PC-9 (cell line): ENCODE measurements at regions not wholly inside any gene's neighbourhood (a gene's known extent, or its start where the extent isn't known, plus 50 kb on each side); places are given as distances from the start of the nearest gene placed in this dataset.

ENCODE experiments used
- BruUV-seq: library from RNA; stranded (reverse); fragments of 400-500 nt; replicated peaks from 2 replicates; lab custom pipeline; 2021; lab: Mats Ljungman, UMichigan
- CTCF ChIA-PET: fragments of 300-600 bp; sonication (Branson Sonifier 250); formaldehyde crosslinking; loops from one replicate; lab custom pipeline; 2022; ENCODE audit warnings: antibody characterized with exemption; lab: Charles Lee
- POLR2A ChIA-PET: fragments of 300-600 bp; sonication (Branson Sonifier 250); formaldehyde crosslinking; loops from one replicate; lab custom pipeline; 2022; ENCODE audit warnings: antibody characterized with exemption; ENCODE audit not compliant: unreplicated experiment; lab: Charles Lee
- DNase-seq, 2 experiments: peaks; one replicate each; pipeline versions ENCODE4 v3.0.0 to v3.0.0-alpha.2; 2015 to 2022; ENCODE audit warnings: mixed read lengths in 1 of 2
- H2AFZ ChIP-seq: fragments of 200-600 bp; sonication (generic); 2 replicates; pipeline ENCODE4 v1.8.1; 2017; ENCODE audit warnings: antibody characterized with exemption
- H3F3A ChIP-seq: fragments of 200-600 bp; sonication (generic); 2 replicates; pipeline ENCODE4 v1.8.1; 2017; ENCODE audit warnings: antibody characterized with exemption, mild to moderate bottlenecking, low read depth; ENCODE audit not compliant: insufficient read depth
- H3K27ac ChIP-seq: fragments of 200-600 bp; sonication (generic); 2 replicates; pipeline ENCODE4 v1.6.1; 2016; ENCODE audit warnings: mixed run types
- H3K27me3 ChIP-seq: fragments of 200-600 bp; sonication (generic); 2 replicates; pipeline ENCODE4 v1.6.1; 2016; ENCODE audit warnings: low read depth, mixed run types; ENCODE audit not compliant: insufficient read depth
- H3K36me3 ChIP-seq: fragments of 200-600 bp; sonication (generic); 2 replicates; pipeline ENCODE4 v1.6.1; 2016; ENCODE audit warnings: low read depth, mixed run types
- H3K4me1 ChIP-seq: fragments of 200-600 bp; sonication (generic); replicated peaks from 2 replicates; pipeline ENCODE4 v1.6.1; 2016; ENCODE audit warnings: mixed run types; ENCODE audit not compliant: insufficient read depth
- H3K4me2 ChIP-seq: fragments of 200-600 bp; sonication (generic); 2 replicates; pipeline ENCODE4 v1.6.1; 2017; ENCODE audit warnings: mixed run types
- H3K4me3 ChIP-seq: fragments of 200-600 bp; sonication (generic); 2 replicates; pipeline ENCODE4 v1.6.1; 2016; ENCODE audit warnings: mixed run types
- H3K79me2 ChIP-seq: fragments of 200-600 bp; sonication (generic); 2 replicates; pipeline ENCODE4 v1.6.1; 2017; ENCODE audit warnings: low read depth, mixed run types
- H3K9me2 ChIP-seq: fragments of 200-600 bp; sonication (generic); 2 replicates; pipeline ENCODE4 v1.8.1; 2017; ENCODE audit warnings: mild to moderate bottlenecking; ENCODE audit not compliant: insufficient read depth
- H3K9me3 ChIP-seq: fragments of 200-600 bp; sonication (generic); 2 replicates; pipeline ENCODE4 v1.8.1; 2016; ENCODE audit warnings: low read depth; ENCODE audit not compliant: insufficient read depth
- H4K20me1 ChIP-seq: fragments of 200-600 bp; sonication (generic); 2 replicates; pipeline ENCODE4 v1.8.1; 2017; ENCODE audit not compliant: insufficient read depth
- EZH2 ChIP-seq: fragments of 200-600 bp; sonication (generic); IDR thresholded peaks from 2 replicates; pipeline ENCODE4 v1.8.0; 2017; ENCODE audit warnings: antibody characterized with exemption, low read depth
- intact Hi-C: fragments of 100-400 bp; cut with micrococcal nuclease; formaldehyde crosslinking; loops from one replicate; pipeline ENCODE4 v1.10.0; 2022; ENCODE audit not compliant: unreplicated experiment
- TF ChIP-seq, protein P1 (sequence below): fragments of 200-600 bp; sonication (generic); conservative IDR thresholded peaks from 2 replicates; pipeline ENCODE4 v1.6.1; 2017; ENCODE audit warnings: mixed run types, antibody characterized with exemption, mild to moderate bottlenecking, moderate library complexity

DNA sequence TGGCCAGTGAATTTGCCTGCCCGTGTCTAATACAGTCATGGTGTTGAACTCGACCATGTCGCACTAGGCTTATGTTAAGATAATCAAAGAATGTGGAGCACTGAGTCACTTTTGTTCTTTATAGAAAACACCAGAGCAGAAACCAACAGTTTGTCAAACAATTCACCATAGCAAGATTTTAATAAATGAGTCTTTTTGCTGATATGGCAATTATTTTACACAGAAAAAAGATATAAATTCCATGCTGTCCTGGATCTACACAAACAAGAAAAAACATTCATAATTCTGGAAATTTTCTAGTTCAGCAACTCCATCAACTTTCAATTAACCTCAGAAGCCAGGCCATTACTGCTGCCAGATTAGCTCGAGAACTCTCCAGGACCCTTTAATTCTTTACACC is 208.9 kb downstream of the ZNF608 start:
- intact Hi-C loops = no loop called here
- no peaks in the 10 kb centered on the region for H3K36me3 ChIP-seq
- BruUV-seq = no TSS peak
- H3K27ac ChIP-seq = no peak overlapping the region
- no peaks in the 10 kb centered on the region for H3F3A ChIP-seq
- no peaks in the 10 kb centered on the region; the same call in 1 of the 2 replicates for H3K9me3 ChIP-seq
- H3K4me3 ChIP-seq = no peak overlapping the region
- CTCF ChIA-PET = no interaction called here
- H3K79me2 ChIP-seq = no peaks in the 10 kb centered on the region
- H3K27me3 ChIP-seq = no peaks in the 10 kb centered on the region
- no peaks in the 10 kb centered on the region for H3K4me1 ChIP-seq
- H3K4me2 ChIP-seq = no peak overlapping the region
- POLR2A ChIA-PET = no interaction called here
- no peak overlapping the region for H2AFZ ChIP-seq
- TF ChIP-seq, protein P1, sequence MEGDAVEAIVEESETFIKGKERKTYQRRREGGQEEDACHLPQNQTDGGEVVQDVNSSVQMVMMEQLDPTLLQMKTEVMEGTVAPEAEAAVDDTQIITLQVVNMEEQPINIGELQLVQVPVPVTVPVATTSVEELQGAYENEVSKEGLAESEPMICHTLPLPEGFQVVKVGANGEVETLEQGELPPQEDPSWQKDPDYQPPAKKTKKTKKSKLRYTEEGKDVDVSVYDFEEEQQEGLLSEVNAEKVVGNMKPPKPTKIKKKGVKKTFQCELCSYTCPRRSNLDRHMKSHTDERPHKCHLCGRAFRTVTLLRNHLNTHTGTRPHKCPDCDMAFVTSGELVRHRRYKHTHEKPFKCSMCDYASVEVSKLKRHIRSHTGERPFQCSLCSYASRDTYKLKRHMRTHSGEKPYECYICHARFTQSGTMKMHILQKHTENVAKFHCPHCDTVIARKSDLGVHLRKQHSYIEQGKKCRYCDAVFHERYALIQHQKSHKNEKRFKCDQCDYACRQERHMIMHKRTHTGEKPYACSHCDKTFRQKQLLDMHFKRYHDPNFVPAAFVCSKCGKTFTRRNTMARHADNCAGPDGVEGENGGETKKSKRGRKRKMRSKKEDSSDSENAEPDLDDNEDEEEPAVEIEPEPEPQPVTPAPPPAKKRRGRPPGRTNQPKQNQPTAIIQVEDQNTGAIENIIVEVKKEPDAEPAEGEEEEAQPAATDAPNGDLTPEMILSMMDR = no peak
- TF ChIP-seq EZH2 = no peak
- H3K9me2 ChIP-seq = no peaks in the 10 kb centered on the region
- H4K20me1 ChIP-seq = no peaks in the 10 kb centered on the region
- no peak for DNase-seq

DNA sequence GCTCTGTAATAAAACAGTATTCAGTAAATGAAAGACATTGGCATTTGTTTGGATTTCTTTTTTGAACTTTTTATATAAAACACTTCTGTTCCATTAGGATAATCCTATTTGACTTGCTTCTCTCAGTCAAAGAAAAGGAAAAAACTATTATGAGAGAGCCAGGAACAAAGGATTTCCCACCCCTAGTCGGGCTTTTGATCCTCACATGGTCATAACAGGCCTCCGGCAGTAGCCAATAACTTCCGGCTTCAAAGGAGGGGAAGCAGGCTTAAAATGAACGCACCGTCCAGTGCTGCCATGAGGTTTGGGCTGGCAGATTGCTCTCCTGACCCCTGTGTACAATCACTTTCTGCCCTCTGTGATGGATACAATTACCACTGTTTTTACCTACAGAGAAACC is 209.3 kb downstream of the ZNF608 start:
- Histone ChIP-seq H3K27me3 (no peaks in the 10 kb centered on the region), H3K4me1 (no peaks in the 10 kb centered on the region), H3K4me3 (no peak overlapping the region), H3K36me3 (no peaks in the 10 kb centered on the region), H3K27ac (no peak overlapping the region), H3F3A (no peaks in the 10 kb centered on the region), H3K9me3 (no peaks in the 10 kb centered on the region; the same call in 1 of the 2 replicates), H3K79me2 (no peaks in the 10 kb centered on the region), H3K9me2 (no peaks in the 10 kb centered on the region), H3K4me2 (no peak overlapping the region), H2AFZ (no peak overlapping the region), H4K20me1 (no peaks in the 10 kb centered on the region)
- BruUV-seq = no TSS peak
- DNase-seq = no peak
- intact Hi-C loops = no loop called here
- CTCF ChIA-PET = no interaction called here
- POLR2A ChIA-PET = no interaction called here
- TF ChIP-seq, protein P1 = no peak
- TF ChIP-seq EZH2 = no peak

DNA sequence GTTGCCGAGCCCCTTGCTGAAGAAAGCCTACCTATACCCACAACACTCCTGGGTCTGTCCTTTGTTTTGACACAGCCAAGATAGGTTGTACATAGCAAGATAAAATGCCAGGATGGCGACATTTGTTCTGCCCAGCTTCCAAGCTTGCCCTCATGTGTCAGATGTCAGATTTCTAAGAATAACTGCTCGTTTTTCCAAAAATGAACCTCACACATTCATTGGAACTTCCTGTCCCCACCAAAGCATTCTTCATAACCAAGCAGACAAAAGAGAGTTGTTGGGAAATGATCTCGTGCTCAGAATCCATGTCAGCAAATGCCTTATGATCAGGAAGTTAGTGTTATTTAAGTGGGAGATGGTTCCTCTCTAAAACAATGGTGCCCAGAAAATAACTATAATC is 210.1 kb downstream of the ZNF608 start:
- H3K36me3 ChIP-seq = no peaks in the 10 kb centered on the region
- ChIA-PET CTCF (no interaction called here), POLR2A (interaction anchor here (0.5 kb wide), 1 partner anchor 212 kb away, joined by 16 read pairs; no protein-coding TSS in a partner anchor)
- no peak overlapping the region for H3K27ac ChIP-seq
- no peaks in the 10 kb centered on the region for H3K27me3 ChIP-seq
- no peak overlapping the region for H3K4me2 ChIP-seq
- intact Hi-C loops = no loop called here
- no peaks in the 10 kb centered on the region for H3K9me3 ChIP-seq
- H3K79me2 ChIP-seq = no peaks in the 10 kb centered on the region
- no peaks in the 10 kb centered on the region for H3K9me2 ChIP-seq
- no peaks in the 10 kb centered on the region for H3K4me1 ChIP-seq
- no peak overlapping the region for H3K4me3 ChIP-seq
- TF ChIP-seq EZH2 = no peak
- TF ChIP-seq, protein P1 = no peak
- no peak for DNase-seq
- no peaks in the 10 kb centered on the region for H4K20me1 ChIP-seq
- no peak overlapping the region for H2AFZ ChIP-seq
- BruUV-seq = no TSS peak
- H3F3A ChIP-seq = no peaks in the 10 kb centered on the region
